Chondrocyte (in vitro differentiated cells): ENCODE measurements at regions not wholly inside any gene's neighbourhood (a gene's known extent, or its start where the extent isn't known, plus 50 kb on each side); places are given as distances from the start of the nearest gene placed in this dataset.

ENCODE experiments used
- DNase-seq: peaks from one replicate; pipeline ENCODE4 v3.0.0; 2021; ENCODE audit warnings: mixed read lengths, low spot score
- H3K27ac Mint-ChIP-seq: one replicate; pipeline ENCODE4 v1.8.0; 2021; ENCODE audit warnings: mild to moderate bottlenecking, moderate library complexity, mixed read lengths; ENCODE audit not compliant: unreplicated experiment
- H3K27me3 Mint-ChIP-seq: 2 replicates; pipeline ENCODE4 v1.8.0; 2021; ENCODE audit warnings: low read depth, mixed read lengths
- H3K36me3 Mint-ChIP-seq: 2 replicates; pipeline ENCODE4 v1.8.0; 2021; ENCODE audit warnings: low read depth, mixed read lengths
- H3K4me1 Mint-ChIP-seq: 2 replicates; pipeline ENCODE4 v1.8.0; 2021; ENCODE audit warnings: low read depth, mild to moderate bottlenecking, mixed read lengths
- H3K4me3 Mint-ChIP-seq: one replicate; pipeline ENCODE4 v1.8.0; 2021; ENCODE audit warnings: mild to moderate bottlenecking, moderate library complexity, mixed read lengths; ENCODE audit not compliant: unreplicated experiment
- H3K9me3 Mint-ChIP-seq: 2 replicates; pipeline ENCODE4 v1.8.0; 2021; ENCODE audit warnings: low read depth, mixed read lengths
- TF ChIP-seq, protein P1 (sequence below): fragments of 200-600 bp; sonication (generic); IDR thresholded peaks from 2 replicates; pipeline ENCODE4 v1.5.0; 2021; ENCODE audit warnings: antibody characterized with exemption, mild to moderate bottlenecking, moderate library complexity

DNA sequence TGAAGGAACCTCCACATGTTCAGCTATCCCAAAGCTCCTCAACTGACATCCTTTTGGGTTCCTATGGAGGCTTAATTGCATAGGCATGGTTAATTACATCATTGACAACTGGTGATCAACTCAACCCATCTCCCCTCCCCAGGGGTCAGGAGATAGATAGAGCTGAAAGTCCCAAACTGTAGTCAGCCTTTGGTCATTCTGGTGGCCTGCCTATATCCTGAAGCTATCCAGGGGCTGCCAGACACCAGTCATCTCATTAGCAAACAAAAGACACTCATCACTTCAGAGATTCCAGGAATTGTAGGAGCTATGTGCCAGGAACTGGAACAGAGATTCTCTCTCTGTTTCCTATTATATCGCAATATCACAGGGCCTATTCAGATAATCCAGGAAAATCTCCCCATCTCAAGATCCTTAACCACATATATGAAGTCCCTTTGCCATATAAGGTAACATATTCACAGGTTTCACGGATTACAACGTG is 646.5 kb upstream of the GRAMD2B start:
- Mint-ChIP-seq H3K9me3 (no peaks in the 10 kb centered on the region), H3K27me3 (no peaks in the 10 kb centered on the region), H3K36me3 (no peaks in the 10 kb centered on the region), H3K4me1 (no peaks in the 10 kb centered on the region), H3K27ac (no peak overlapping the region), H3K4me3 (no peak overlapping the region)
- no peak for DNase-seq
- TF ChIP-seq, protein P1, sequence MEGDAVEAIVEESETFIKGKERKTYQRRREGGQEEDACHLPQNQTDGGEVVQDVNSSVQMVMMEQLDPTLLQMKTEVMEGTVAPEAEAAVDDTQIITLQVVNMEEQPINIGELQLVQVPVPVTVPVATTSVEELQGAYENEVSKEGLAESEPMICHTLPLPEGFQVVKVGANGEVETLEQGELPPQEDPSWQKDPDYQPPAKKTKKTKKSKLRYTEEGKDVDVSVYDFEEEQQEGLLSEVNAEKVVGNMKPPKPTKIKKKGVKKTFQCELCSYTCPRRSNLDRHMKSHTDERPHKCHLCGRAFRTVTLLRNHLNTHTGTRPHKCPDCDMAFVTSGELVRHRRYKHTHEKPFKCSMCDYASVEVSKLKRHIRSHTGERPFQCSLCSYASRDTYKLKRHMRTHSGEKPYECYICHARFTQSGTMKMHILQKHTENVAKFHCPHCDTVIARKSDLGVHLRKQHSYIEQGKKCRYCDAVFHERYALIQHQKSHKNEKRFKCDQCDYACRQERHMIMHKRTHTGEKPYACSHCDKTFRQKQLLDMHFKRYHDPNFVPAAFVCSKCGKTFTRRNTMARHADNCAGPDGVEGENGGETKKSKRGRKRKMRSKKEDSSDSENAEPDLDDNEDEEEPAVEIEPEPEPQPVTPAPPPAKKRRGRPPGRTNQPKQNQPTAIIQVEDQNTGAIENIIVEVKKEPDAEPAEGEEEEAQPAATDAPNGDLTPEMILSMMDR, result no peak

DNA sequence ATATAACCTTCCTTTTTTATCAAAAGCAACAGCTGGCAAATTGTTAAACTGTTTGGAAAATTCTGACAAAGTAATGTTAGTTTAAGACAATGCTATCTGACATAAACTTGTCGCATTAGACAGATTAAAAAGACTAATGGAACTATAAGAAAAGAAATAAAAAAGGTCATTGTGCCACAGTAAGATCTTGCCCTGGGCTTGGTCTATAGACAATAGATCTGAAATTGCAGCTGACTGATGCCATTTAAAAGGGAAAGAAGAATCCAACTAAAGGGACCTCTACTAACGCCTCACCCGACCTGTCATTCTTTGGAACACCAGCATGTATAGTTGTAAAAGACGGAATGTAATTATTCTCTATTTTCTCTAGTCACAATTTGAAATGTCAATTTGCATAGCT is 644.4 kb upstream of the GRAMD2B start:
- H3K9me3 Mint-ChIP-seq, result peaks cover 7% of the 10 kb centered on the region
- no peak for DNase-seq
- no peak overlapping the region for H3K27ac Mint-ChIP-seq
- no peaks in the 10 kb centered on the region for H3K27me3 Mint-ChIP-seq
- no peaks in the 10 kb centered on the region for H3K4me1 Mint-ChIP-seq
- no peak overlapping the region for H3K4me3 Mint-ChIP-seq
- TF ChIP-seq, protein P1, result no peak
- peaks cover 1% of the 10 kb centered on the region for H3K36me3 Mint-ChIP-seq

DNA sequence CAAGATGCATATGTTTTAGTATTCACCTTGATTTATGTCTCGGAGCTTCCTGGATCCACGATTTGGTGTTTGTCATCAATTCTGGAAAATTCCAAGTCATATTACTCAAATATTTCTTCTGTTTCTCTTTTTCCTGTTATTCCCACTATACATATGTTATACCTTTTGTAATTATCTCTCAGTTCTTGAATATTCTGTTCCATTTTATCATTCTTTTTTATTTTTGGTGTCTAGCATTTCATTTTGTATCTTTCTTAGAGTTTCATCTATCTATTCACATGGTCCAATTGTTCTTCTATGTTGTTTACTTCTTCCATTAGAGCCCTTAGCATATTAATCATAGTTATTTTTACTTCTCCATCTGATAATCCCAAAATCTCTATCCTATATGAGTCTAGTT is 637.8 kb upstream of the GRAMD2B start:
- no peak overlapping the region for H3K4me3 Mint-ChIP-seq
- H3K4me1 Mint-ChIP-seq, result no peaks in the 10 kb centered on the region
- no peak for DNase-seq
- peaks cover 15% of the 10 kb centered on the region for H3K9me3 Mint-ChIP-seq
- H3K27me3 Mint-ChIP-seq, result no peaks in the 10 kb centered on the region
- TF ChIP-seq, protein P1, result no peak
- peaks cover 1% of the 10 kb centered on the region for H3K36me3 Mint-ChIP-seq
- H3K27ac Mint-ChIP-seq, result no peak overlapping the region

DNA sequence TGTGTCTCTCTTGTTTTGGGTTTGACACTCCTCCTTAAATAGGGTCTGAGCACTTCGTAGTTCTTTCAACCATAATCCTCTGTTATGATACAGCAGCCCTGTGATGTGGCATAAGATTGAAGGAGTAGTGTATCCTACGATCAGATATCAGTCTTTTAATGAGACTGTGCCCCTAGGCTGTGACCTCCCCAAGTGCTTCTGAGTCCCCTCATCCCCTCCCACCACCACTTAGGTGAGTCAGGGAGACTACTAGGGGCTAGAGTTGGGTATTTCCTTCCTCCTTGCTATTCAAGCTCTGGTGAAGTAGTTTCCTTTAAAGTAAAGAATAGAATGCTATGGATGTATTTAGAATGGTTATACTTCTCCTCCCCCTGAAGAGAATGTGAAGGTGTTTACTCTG is 637.2 kb upstream of the GRAMD2B start:
- no peak for DNase-seq
- Mint-ChIP-seq H3K9me3 (peaks cover 15% of the 10 kb centered on the region), H3K27ac (no peak overlapping the region), H3K36me3 (peaks cover 1% of the 10 kb centered on the region), H3K4me1 (no peaks in the 10 kb centered on the region), H3K4me3 (no peak overlapping the region), H3K27me3 (no peaks in the 10 kb centered on the region)
- TF ChIP-seq, protein P1, result no peak

DNA sequence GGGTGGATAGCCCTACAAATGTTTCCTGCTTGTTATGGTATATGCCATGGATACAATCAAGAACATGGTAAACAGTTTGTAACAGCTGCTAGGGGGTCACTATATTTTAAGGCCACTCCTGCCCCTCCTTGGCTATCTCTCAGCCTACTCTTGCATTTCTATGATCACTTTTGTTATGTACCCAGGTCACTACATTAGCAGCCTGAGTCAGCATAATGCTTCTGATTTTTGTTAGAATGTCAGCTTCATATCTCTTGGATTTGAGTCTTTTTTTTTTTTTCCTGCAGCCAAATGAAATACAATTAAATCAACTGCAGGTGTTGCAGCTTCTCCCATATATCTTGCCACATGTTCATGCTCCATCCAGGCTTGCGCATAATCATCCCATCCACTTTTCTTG is 629.7 kb upstream of the GRAMD2B start:
- Mint-ChIP-seq H3K4me3 (no peak overlapping the region), H3K27ac (no peak overlapping the region), H3K36me3 (no peaks in the 10 kb centered on the region), H3K4me1 (no peaks in the 10 kb centered on the region), H3K9me3 (no peaks in the 10 kb centered on the region), H3K27me3 (no peaks in the 10 kb centered on the region)
- DNase-seq, result no peak
- TF ChIP-seq, protein P1, result no peak
